Liver (tissue), 8 donors: ENCODE measurements at regions not wholly inside any gene's neighbourhood (a gene's known extent, or its start where the extent isn't known, plus 50 kb on each side); places are given as distances from the start of the nearest gene placed in this dataset.

Experiments used
- DNase-seq: peaks from one replicate; pipeline ENCODE4 v3.0.0-alpha.2; 2017; ENCODE audit warnings: low spot score
- H3K27ac ChIP-seq, 2 donors: one replicate each; pipeline ENCODE4 v1.7.0; 2013; ENCODE audit warnings: inconsistent platforms in 2 of 2, low read length in 2 of 2, control low read depth in 1 of 2, low read depth in 1 of 2, mild to moderate bottlenecking in 1 of 2
- H3K27me3 ChIP-seq, 4 donors: one replicate each; pipeline versions ENCODE4 v1.6.1 to v1.7.0; 2013; ENCODE audit warnings: low read length in 3 of 4, inconsistent platforms in 1 of 4, mild to moderate bottlenecking in 1 of 4, moderate library complexity in 1 of 4; ENCODE audit not compliant: control insufficient read depth in 4 of 4, insufficient read depth in 4 of 4
- H3K36me3 ChIP-seq, 4 donors: one replicate each; pipeline versions ENCODE4 v1.6.1 to v1.7.0; 2013; ENCODE audit warnings: low read length in 3 of 4, mild to moderate bottlenecking in 3 of 4, low read depth in 1 of 4, moderate library complexity in 1 of 4; ENCODE audit not compliant: control insufficient read depth in 4 of 4, insufficient read depth in 3 of 4
- H3K4me1 ChIP-seq, 4 donors: one replicate each; pipeline versions ENCODE4 v1.6.1 to v1.7.0; 2013; ENCODE audit warnings: low read length in 3 of 4, mild to moderate bottlenecking in 3 of 4, moderate library complexity in 1 of 4; ENCODE audit not compliant: control insufficient read depth in 4 of 4, insufficient read depth in 4 of 4
- H3K4me3 ChIP-seq, 3 donors: one replicate each; pipeline versions ENCODE4 v1.6.1 to v1.7.0; 2013; ENCODE audit warnings: low read length in 3 of 3, control low read depth in 1 of 3, low read depth in 1 of 3, mild to moderate bottlenecking in 1 of 3
- H3K9ac ChIP-seq, 2 donors: one replicate each; pipeline ENCODE4 v1.7.0; 2013; ENCODE audit warnings: low read length in 2 of 2, mild to moderate bottlenecking in 2 of 2, moderate library complexity in 2 of 2, control low read depth in 1 of 2, low read depth in 1 of 2
- H3K9me3 ChIP-seq, 4 donors: one replicate each; pipeline versions ENCODE4 v1.6.1 to v1.7.0; 2013; ENCODE audit warnings: low read length in 3 of 4; ENCODE audit not compliant: control insufficient read depth in 4 of 4
- CTCF ChIP-seq: fragments of 150-350 bp; IDR thresholded peaks from 2 replicates; pipeline ENCODE4 v1.5.1; 2017; ENCODE audit warnings: improper control_type of control experiment, low read depth, low read length; ENCODE audit not compliant: missing input control
- EGR1 ChIP-seq, 2 donors: IDR thresholded peaks; 2 replicates each; pipeline ENCODE4 v1.6.1; 2016 to 2018; ENCODE audit warnings: antibody characterized with exemption in 2 of 2, low read depth in 2 of 2
- FOXA1 ChIP-seq: IDR thresholded peaks from 2 replicates; pipeline ENCODE4 v1.6.1; 2016; ENCODE audit warnings: antibody characterized with exemption
- FOXA2 ChIP-seq: IDR thresholded peaks from 2 replicates; pipeline ENCODE4 v1.6.1; 2016; ENCODE audit warnings: antibody characterized with exemption
- GABPA ChIP-seq, 2 donors: IDR thresholded peaks in 1 of 2; conservative IDR thresholded peaks in 1 of 2; 2 replicates each; pipeline ENCODE4 v1.6.1; 2016; ENCODE audit warnings: antibody characterized with exemption in 2 of 2, mild to moderate bottlenecking in 1 of 2, moderate library complexity in 1 of 2
- HNF4A ChIP-seq, 2 donors: conservative IDR thresholded peaks; 2 replicates each; pipeline ENCODE4 v1.6.1; 2016; ENCODE audit warnings: antibody characterized with exemption in 2 of 2, mild to moderate bottlenecking in 2 of 2
- HNF4G ChIP-seq: IDR thresholded peaks from 2 replicates; pipeline ENCODE4 v1.6.1; 2016; ENCODE audit warnings: antibody characterized with exemption
- JUND ChIP-seq, 2 donors: IDR thresholded peaks; 2 replicates each; pipeline ENCODE4 v1.6.1; 2016; ENCODE audit warnings: antibody characterized with exemption in 2 of 2
- MAX ChIP-seq: IDR thresholded peaks from 2 replicates; pipeline ENCODE4 v1.6.1; 2016; ENCODE audit warnings: antibody characterized with exemption
- NR2F2 ChIP-seq: IDR thresholded peaks from 2 replicates; pipeline ENCODE4 v1.6.1; 2016; ENCODE audit warnings: antibody characterized with exemption
- RAD21 ChIP-seq, 2 donors: IDR thresholded peaks; 2 replicates each; pipeline ENCODE4 v1.6.1; 2016; ENCODE audit warnings: antibody characterized with exemption in 2 of 2, mild to moderate bottlenecking in 2 of 2
- REST ChIP-seq: IDR thresholded peaks from 2 replicates; pipeline ENCODE4 v1.6.1; 2016; ENCODE audit warnings: antibody characterized with exemption, mild to moderate bottlenecking
- RXRA ChIP-seq, 2 donors: IDR thresholded peaks; 2 replicates each; pipeline ENCODE4 v1.6.1; 2017 to 2018; ENCODE audit warnings: antibody characterized with exemption in 2 of 2, mild to moderate bottlenecking in 1 of 2
- SP1 ChIP-seq: IDR thresholded peaks from 2 replicates; pipeline ENCODE4 v1.6.1; 2018; ENCODE audit warnings: antibody characterized with exemption, mild to moderate bottlenecking
- TAF1 ChIP-seq: conservative IDR thresholded peaks from 2 replicates; pipeline ENCODE4 v1.6.1; 2016; ENCODE audit warnings: antibody characterized with exemption, mild to moderate bottlenecking
- YY1 ChIP-seq: IDR thresholded peaks from 2 replicates; pipeline ENCODE4 v1.6.1; 2016; ENCODE audit warnings: antibody characterized with exemption, mild to moderate bottlenecking
- ZBTB33 ChIP-seq: IDR thresholded peaks from 2 replicates; pipeline ENCODE4 v1.6.1; 2016; ENCODE audit warnings: antibody characterized with exemption
- WGBS: extraction: QIAGEN DNeasy Blood & Tissue Kit; methylation state at CpG from one replicate; pipeline ENCODE4 v1.1.7; 2013; 5-methylcytosine and 5-hydroxymethylcytosine counted together
- donor health status: healthy.
- donor health status: healthy.
- donor health status: healthy.
- donor health status: healthy.
- donor health status: healthy.

GRCh38 chr7:112853422-112853821 is 63.2 kb upstream of the TMEM168 start:
- no peak for TF ChIP-seq EGR1 (IDR thresholded peaks at IDR 0.05; ENCODE audit: low read depth in 2 of 2)
- TF ChIP-seq JUND (IDR thresholded peaks at IDR 0.05): no peak
- TF ChIP-seq RXRA (IDR thresholded peaks at IDR 0.05): no peak
- no peak for TF ChIP-seq GABPA (IDR thresholded peaks at IDR 0.05 in 1 of 2, conservative IDR thresholded peaks at IDR 0.05 in 1 of 2)
- TF ChIP-seq HNF4G: no peak
- TF ChIP-seq SP1: no peak
- TF ChIP-seq ZBTB33: no peak
- TF ChIP-seq RAD21 (IDR thresholded peaks at IDR 0.05): no peak
- no peak for TF ChIP-seq MAX
- TF ChIP-seq FOXA1: no peak
- no peak for TF ChIP-seq REST
- no peak for TF ChIP-seq NR2F2
- TF ChIP-seq CTCF: no peak
- TF ChIP-seq FOXA2: no peak
- no peak for TF ChIP-seq TAF1
- Histone ChIP-seq H3K9me3 (no peaks in the 10 kb centered on the region), H3K27ac (no peak overlapping the region), H3K4me3 (no peak overlapping the region), H3K27me3 (no peaks in the 10 kb centered on the region), H3K9ac (no peak overlapping the region), H3K36me3 (no peaks in the 10 kb centered on the region), H3K4me1 (peaks cover 0 to 4% (median 3%) of the 10 kb centered on the region in 4 donors)
- DNase-seq: no peak

- Histone ChIP-seq H3K4me3 (no peak overlapping the region), H3K27ac (no peak overlapping the region), H3K27me3 (no peaks in the 10 kb centered on the region), H3K9me3 (no peaks in the 10 kb centered on the region), H3K9ac (no peak overlapping the region), H3K4me1 (no peaks in the 10 kb centered on the region), H3K36me3 (no peaks in the 10 kb centered on the region)
- DNase-seq: no peak
- WGBS: 97% methylated on average over 1 of the region's 1 CpG
- TF ChIP-seq CTCF (no peak), TAF1 (no peak), JUND (IDR thresholded peaks at IDR 0.05) (no peak), HNF4A (conservative IDR thresholded peaks at IDR 0.05) (no peak), HNF4G (no peak), FOXA2 (no peak), FOXA1 (no peak), SP1 (no peak), REST (no peak), GABPA (IDR thresholded peaks at IDR 0.05 in 1 of 2, conservative IDR thresholded peaks at IDR 0.05 in 1 of 2) (no peak), NR2F2 (no peak), YY1 (no peak), EGR1 (IDR thresholded peaks at IDR 0.05; ENCODE audit: low read depth in 2 of 2) (no peak), RXRA (IDR thresholded peaks at IDR 0.05) (no peak), MAX (no peak)
Measured at GRCh38 chr7:112843151-112843550, 53.0 kb upstream of the TMEM168 start.
